ENCODE measurements at regions not wholly inside any gene's neighbourhood (a gene's known extent, or its start where the extent isn't known, plus 50 kb on each side); places are given as distances from the start of the nearest gene placed in this dataset.

DNA sequence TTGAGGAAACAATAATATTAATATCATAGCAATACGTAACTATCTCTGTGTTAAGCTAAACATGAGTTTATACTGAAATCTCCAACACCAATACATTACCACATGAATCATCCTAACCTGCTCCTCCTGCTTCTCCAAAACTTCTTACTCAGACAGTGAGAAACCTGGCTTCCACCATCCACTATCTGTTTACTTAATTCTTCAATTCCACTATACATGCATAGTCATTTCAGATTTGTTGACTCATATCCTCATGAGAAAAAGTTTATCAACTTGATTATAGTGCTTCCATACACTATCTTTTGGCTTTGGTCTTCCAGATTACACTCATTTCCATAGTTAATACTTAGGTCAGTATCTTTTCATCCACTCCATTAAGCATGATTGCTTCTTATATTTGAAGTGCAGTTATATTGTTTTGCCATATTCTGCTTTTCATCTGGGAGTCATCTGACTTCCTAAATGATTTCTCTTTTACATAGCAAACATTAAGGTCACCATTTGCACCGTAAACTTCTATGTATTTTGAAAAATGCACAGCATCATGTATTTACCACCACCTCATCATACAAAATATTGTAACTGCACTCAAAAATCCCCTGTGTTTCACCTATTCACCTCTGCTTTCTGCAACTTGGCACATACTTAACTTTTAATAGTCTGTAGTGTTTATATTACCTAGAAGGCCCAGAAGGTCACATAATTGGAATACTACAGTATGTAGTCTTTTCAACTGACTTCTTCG, 970.6 kb downstream of the DIPK2A start:
- Histone ChIP-seq H3K4me3 (ENCODE audit: insufficient read length, low read depth) (no peak overlapping the region), H3K9me3 (ENCODE audit: insufficient read depth, low read length) (no peaks in the 10 kb centered on the region), H3K9ac (ENCODE audit: insufficient read length, low read depth) (no peak overlapping the region), H3K36me3 (ENCODE audit: insufficient read depth, insufficient read length, low read length) (no peaks in the 10 kb centered on the region), H3K4me1 (ENCODE audit: insufficient read depth, insufficient read length) (no peaks in the 10 kb centered on the region), H3K27me3 (ENCODE audit: insufficient read depth, insufficient read length) (no peaks in the 10 kb centered on the region)
- no peak for DNase-seq (ENCODE audit: low read depth, low spot score)
- no peak for TF ChIP-seq ZNF274 (IDR thresholded peaks at IDR 0.05; ENCODE audit: low read depth, low read length)
- TF ChIP-seq SUZ12 (IDR thresholded peaks at IDR 0.05; ENCODE audit: extremely low read depth, insufficient read depth, insufficient read length), result no peak
- no peak for TF ChIP-seq YY1 (IDR thresholded peaks at IDR 0.05; ENCODE audit: insufficient read depth, insufficient read length)

DNA sequence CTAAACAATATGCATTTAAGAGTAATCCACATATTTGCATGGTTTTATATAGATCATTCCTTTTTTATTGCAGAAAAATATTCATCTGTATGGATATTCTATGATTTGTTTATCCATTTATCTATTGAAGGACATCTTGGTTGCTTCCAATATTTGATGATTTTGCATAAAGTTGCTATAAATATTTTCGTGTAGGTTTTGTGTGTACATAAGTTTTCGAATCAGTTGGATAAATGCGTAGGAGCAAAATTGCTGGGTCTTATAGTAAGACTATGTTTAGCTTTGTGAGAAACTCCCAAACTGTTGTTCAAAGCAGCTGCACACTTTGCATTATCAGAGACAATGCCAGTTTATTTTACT, 971.2 kb downstream of the DIPK2A start:
- Histone ChIP-seq H3K27me3 (ENCODE audit: insufficient read depth, insufficient read length) (no peaks in the 10 kb centered on the region), H3K9ac (ENCODE audit: insufficient read length, low read depth) (no peak overlapping the region), H3K4me1 (ENCODE audit: insufficient read depth, insufficient read length) (no peaks in the 10 kb centered on the region), H3K36me3 (ENCODE audit: insufficient read depth, insufficient read length, low read length) (no peaks in the 10 kb centered on the region), H3K4me3 (ENCODE audit: insufficient read length, low read depth) (no peak overlapping the region), H3K9me3 (ENCODE audit: insufficient read depth, low read length) (no peaks in the 10 kb centered on the region)
- DNase-seq (ENCODE audit: low read depth, low spot score), result no peak
- TF ChIP-seq ZNF274 (IDR thresholded peaks at IDR 0.05; ENCODE audit: low read depth, low read length) (no peak), YY1 (IDR thresholded peaks at IDR 0.05; ENCODE audit: insufficient read depth, insufficient read length) (no peak), SUZ12 (IDR thresholded peaks at IDR 0.05; ENCODE audit: extremely low read depth, insufficient read depth, insufficient read length) (no peak)

DNA sequence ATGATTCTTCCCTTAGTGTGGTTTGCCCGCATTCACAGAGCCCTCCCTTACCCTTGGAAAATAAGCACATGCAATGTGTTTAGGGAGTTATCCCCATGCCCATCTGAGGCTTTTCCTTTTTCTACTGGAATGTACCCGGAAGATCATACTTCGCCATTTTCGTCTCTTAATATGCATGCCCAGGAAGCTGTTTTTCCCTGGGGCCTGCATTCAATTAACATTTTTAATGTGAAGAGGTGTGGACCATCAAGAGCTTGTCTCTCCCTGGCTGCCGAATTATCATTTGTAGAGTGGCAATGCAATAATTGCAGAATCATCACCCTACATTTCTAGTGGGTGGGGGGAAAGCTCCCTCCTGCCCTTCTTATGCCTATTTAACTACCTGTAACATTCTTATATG, 976.3 kb downstream of the DIPK2A start:
- no peak overlapping the region for H3K9ac ChIP-seq (ENCODE audit: insufficient read length, low read depth)
- H3K27me3 ChIP-seq (ENCODE audit: insufficient read depth, insufficient read length), result no peaks in the 10 kb centered on the region
- no peak overlapping the region for H3K4me3 ChIP-seq (ENCODE audit: insufficient read length, low read depth)
- H3K9me3 ChIP-seq (ENCODE audit: insufficient read depth, low read length), result no peaks in the 10 kb centered on the region
- no peak for DNase-seq (ENCODE audit: low read depth, low spot score)
- TF ChIP-seq ZNF274 (IDR thresholded peaks at IDR 0.05; ENCODE audit: low read depth, low read length) (no peak), YY1 (IDR thresholded peaks at IDR 0.05; ENCODE audit: insufficient read depth, insufficient read length) (no peak), SUZ12 (IDR thresholded peaks at IDR 0.05; ENCODE audit: extremely low read depth, insufficient read depth, insufficient read length) (no peak)
- H3K4me1 ChIP-seq (ENCODE audit: insufficient read depth, insufficient read length), result no peaks in the 10 kb centered on the region
- no peaks in the 10 kb centered on the region for H3K36me3 ChIP-seq (ENCODE audit: insufficient read depth, insufficient read length, low read length)

DNA sequence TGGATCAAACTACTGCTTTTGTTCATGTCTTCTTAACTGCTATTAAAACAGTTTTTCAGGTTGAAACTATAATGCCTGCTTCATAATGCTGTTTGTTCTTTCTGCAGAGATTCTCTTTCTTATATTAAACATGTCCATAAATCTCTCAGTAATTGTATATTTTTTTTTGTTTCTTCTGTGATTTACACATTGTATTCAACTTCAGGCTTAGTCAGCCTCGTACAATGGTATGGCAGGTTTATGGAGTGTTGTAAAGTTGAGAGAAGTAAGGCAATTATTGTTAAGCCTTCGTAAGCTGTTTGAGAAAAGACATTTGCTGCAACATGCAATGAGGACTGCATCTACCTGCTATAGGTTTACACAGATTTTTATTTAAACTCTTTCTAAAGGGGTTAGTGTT, 977.1 kb downstream of the DIPK2A start:
- Histone ChIP-seq H3K27me3 (ENCODE audit: insufficient read depth, insufficient read length) (no peaks in the 10 kb centered on the region), H3K4me1 (ENCODE audit: insufficient read depth, insufficient read length) (no peaks in the 10 kb centered on the region), H3K9me3 (ENCODE audit: insufficient read depth, low read length) (no peaks in the 10 kb centered on the region), H3K36me3 (ENCODE audit: insufficient read depth, insufficient read length, low read length) (no peaks in the 10 kb centered on the region), H3K9ac (ENCODE audit: insufficient read length, low read depth) (no peak overlapping the region), H3K4me3 (ENCODE audit: insufficient read length, low read depth) (no peak overlapping the region)
- DNase-seq (ENCODE audit: low read depth, low spot score), result no peak
- TF ChIP-seq SUZ12 (IDR thresholded peaks at IDR 0.05; ENCODE audit: extremely low read depth, insufficient read depth, insufficient read length), result no peak
- no peak for TF ChIP-seq YY1 (IDR thresholded peaks at IDR 0.05; ENCODE audit: insufficient read depth, insufficient read length)
- no peak for TF ChIP-seq ZNF274 (IDR thresholded peaks at IDR 0.05; ENCODE audit: low read depth, low read length)

DNA sequence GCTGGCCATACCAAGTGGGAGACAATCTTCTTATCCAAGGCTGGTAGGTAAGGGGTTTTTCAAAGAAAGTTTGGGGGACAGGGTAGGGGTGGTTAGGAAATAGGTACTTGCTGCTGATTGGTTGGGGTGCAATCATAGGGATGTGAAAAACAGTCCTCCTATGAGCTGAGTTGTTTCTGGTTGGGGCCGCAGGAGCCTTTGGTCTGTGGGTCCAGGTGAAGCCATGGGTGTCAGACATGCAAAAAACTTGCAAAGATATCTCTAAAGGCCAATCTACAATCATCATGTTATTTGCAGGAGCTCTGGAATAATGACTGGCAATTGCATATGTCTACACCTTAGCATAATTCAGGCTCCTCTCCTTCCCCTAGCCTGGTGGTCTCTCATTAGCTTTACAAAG, 982.3 kb downstream of the DIPK2A start:
- no peaks in the 10 kb centered on the region for H3K9me3 ChIP-seq (ENCODE audit: insufficient read depth, low read length)
- no peaks in the 10 kb centered on the region for H3K27me3 ChIP-seq (ENCODE audit: insufficient read depth, insufficient read length)
- no peak overlapping the region for H3K9ac ChIP-seq (ENCODE audit: insufficient read length, low read depth)
- H3K4me3 ChIP-seq (ENCODE audit: insufficient read length, low read depth), result no peak overlapping the region
- TF ChIP-seq YY1 (IDR thresholded peaks at IDR 0.05; ENCODE audit: insufficient read depth, insufficient read length), result no peak
- TF ChIP-seq SUZ12 (IDR thresholded peaks at IDR 0.05; ENCODE audit: extremely low read depth, insufficient read depth, insufficient read length), result no peak
- TF ChIP-seq ZNF274 (IDR thresholded peaks at IDR 0.05; ENCODE audit: low read depth, low read length), result no peak
- no peaks in the 10 kb centered on the region for H3K36me3 ChIP-seq (ENCODE audit: insufficient read depth, insufficient read length, low read length)
- no peaks in the 10 kb centered on the region for H3K4me1 ChIP-seq (ENCODE audit: insufficient read depth, insufficient read length)
- no peak for DNase-seq (ENCODE audit: low read depth, low spot score)

DNA sequence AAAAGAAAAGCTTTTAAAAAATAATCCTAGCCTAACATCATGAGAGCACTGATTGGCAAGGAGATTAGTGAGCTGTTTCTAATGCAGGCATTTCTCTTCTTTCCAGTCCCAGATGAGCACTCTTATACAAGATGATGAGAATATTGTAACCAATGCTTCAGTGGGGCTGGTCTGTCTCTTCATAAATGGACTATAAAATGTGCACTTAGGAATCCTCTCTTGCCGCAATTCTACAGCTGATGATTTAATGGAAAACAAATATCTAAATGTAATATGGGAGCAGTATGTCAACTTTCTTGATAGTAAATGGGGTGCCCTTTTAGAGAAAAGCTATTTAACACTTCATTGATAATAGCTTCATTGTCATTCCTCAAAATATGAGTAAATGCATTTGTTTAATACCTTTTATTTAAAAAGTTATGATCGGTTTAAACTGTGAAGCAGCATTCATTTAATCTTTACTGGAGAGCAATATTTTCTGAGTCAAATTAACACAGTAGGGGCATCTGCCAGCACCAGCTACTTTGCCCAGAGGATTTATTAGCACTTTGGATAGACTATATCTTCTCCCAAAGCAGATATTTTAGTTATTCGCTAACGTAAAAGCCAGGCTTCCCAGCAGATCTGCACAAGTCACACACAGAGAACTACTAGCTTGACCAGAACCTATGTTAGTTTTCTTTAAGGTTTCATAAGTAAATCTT, 985.9 kb downstream of the DIPK2A start:
- Histone ChIP-seq H3K9me3 (ENCODE audit: insufficient read depth, low read length) (no peaks in the 10 kb centered on the region), H3K4me3 (ENCODE audit: insufficient read length, low read depth) (no peak overlapping the region), H3K27me3 (ENCODE audit: insufficient read depth, insufficient read length) (no peaks in the 10 kb centered on the region), H3K4me1 (ENCODE audit: insufficient read depth, insufficient read length) (no peaks in the 10 kb centered on the region), H3K36me3 (ENCODE audit: insufficient read depth, insufficient read length, low read length) (no peaks in the 10 kb centered on the region), H3K9ac (ENCODE audit: insufficient read length, low read depth) (no peak overlapping the region)
- DNase-seq (ENCODE audit: low read depth, low spot score), result no peak
- TF ChIP-seq YY1 (IDR thresholded peaks at IDR 0.05; ENCODE audit: insufficient read depth, insufficient read length) (no peak), ZNF274 (IDR thresholded peaks at IDR 0.05; ENCODE audit: low read depth, low read length) (no peak), SUZ12 (IDR thresholded peaks at IDR 0.05; ENCODE audit: extremely low read depth, insufficient read depth, insufficient read length) (no peak)

DNA sequence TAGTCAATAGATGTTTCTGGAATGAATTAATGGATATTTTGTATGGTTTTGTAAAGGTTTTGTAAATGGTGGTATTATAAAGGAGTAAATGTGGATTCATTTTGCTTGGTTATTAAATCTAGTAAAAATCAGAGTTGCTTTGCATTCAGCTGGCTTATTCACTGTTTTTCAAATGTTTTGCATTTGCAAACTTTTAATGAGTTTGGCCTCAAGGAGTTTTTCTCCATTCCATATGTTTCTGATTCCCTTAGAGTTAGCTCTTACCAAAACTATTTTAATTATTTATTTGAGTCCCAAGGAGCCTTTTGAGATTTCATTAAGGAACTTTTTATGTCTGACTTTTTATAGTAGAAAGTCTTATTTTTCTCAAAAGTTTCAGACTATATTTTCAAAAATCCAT, 992.2 kb downstream of the DIPK2A start:
- Histone ChIP-seq H3K4me3 (ENCODE audit: insufficient read length, low read depth) (no peak overlapping the region), H3K9me3 (ENCODE audit: insufficient read depth, low read length) (no peaks in the 10 kb centered on the region), H3K4me1 (ENCODE audit: insufficient read depth, insufficient read length) (no peaks in the 10 kb centered on the region), H3K27me3 (ENCODE audit: insufficient read depth, insufficient read length) (no peaks in the 10 kb centered on the region), H3K36me3 (ENCODE audit: insufficient read depth, insufficient read length, low read length) (no peaks in the 10 kb centered on the region), H3K9ac (ENCODE audit: insufficient read length, low read depth) (no peak overlapping the region)
- DNase-seq (ENCODE audit: low read depth, low spot score), result no peak
- TF ChIP-seq ZNF274 (IDR thresholded peaks at IDR 0.05; ENCODE audit: low read depth, low read length), result no peak

Measured in NT2/D1 (cell line).